HepG2 (cell line): ENCODE measurements at regions not wholly inside any gene's neighbourhood (a gene's known extent, or its start where the extent isn't known, plus 50 kb on each side); places are given as distances from the start of the nearest gene placed in this dataset.

Experiments
- ATAC-seq: fragments of 200-7000 bp; cut with Tn5 transposase; 3 replicates; pipeline ENCODE4 v1.9.1; 2020; ENCODE audit warnings: mild to moderate bottlenecking, moderate library complexity
- BruUV-seq: library from RNA; stranded (reverse); fragments of 400-500 nt; replicated peaks from 2 replicates; lab custom pipeline; 2021; lab: Mats Ljungman, UMichigan
- CTCF ChIA-PET: fragments of 300-600 bp; formaldehyde crosslinking; extraction: SDS; loops from one replicate; lab custom pipeline; 2021; ENCODE audit warnings: low total read pairs, inconsistent platforms, low intra/inter-chr PET ratio; lab: Yijun Ruan, JAX
- POLR2A ChIA-PET: fragments of 350-600 bp; sonication (Branson Sonifier 250); formaldehyde crosslinking; loops from one replicate; lab custom pipeline; 2020; ENCODE audit warnings: antibody characterized with exemption, inconsistent platforms; lab: Yijun Ruan, JAX
- DNase-seq: peaks from one replicate; pipeline ENCODE4 v3.0.0-alpha.2; 2015; ENCODE audit warnings: low spot score
- FAIRE-seq: peaks from 3 replicates; lab custom pipeline; 2011; peaks lifted over from hg19 to GRCh38; lab: Jason Lieb, UNC
- H2AFZ ChIP-seq: one replicate; pipeline ENCODE4 v1.6.1; 2011; ENCODE audit warnings: low read length, inconsistent platforms
- H3K27ac ChIP-seq: fragments of 300-600 bp; 3 replicates; pipeline ENCODE4 v1.8.0; 2011; ENCODE audit warnings: mixed run types, mild to moderate bottlenecking, mixed read lengths, low read length, inconsistent platforms; ENCODE audit not compliant: insufficient read depth; ENCODE audit errors: extremely low read length
- H3K27me3 ChIP-seq, 2 experiments: fragments of 200-600 bp in 1 of 2; 2 replicates in 1 of 2; 3 replicates in 1 of 2; pipeline versions ENCODE4 v1.6.0 to v1.8.0; 2011; ENCODE audit warnings: low read length in 2 of 2, mild to moderate bottlenecking in 2 of 2, moderate library complexity in 2 of 2, inconsistent platforms in 1 of 2; ENCODE audit not compliant: insufficient read depth in 2 of 2, control insufficient read depth in 1 of 2
- H3K36me3 ChIP-seq, 2 experiments: fragments of 200-600 bp in 1 of 2; replicated peaks in 1 of 2; 2 replicates in 1 of 2; 3 replicates in 1 of 2; pipeline versions ENCODE4 v1.5.1 to v1.8.0; 2011; ENCODE audit warnings: low read length in 2 of 2, inconsistent platforms in 1 of 2; ENCODE audit not compliant: insufficient read depth in 2 of 2, control insufficient read depth in 1 of 2
- H3K4me1 ChIP-seq: 2 replicates; pipeline ENCODE4 v1.5.1; 2012; ENCODE audit warnings: low read length, inconsistent platforms; ENCODE audit not compliant: insufficient read depth
- H3K4me2 ChIP-seq: 2 replicates; pipeline ENCODE4 v1.6.0; 2011; ENCODE audit warnings: low read depth, low read length, inconsistent platforms
- H3K4me3 ChIP-seq, 3 experiments: fragments of 200-600 bp in 1 of 3; sonication (generic), shearing (Covaris generic) in 1 of 3; replicated peaks in 1 of 3; 2 replicates each; pipeline ENCODE4 v1.5.1; 2011 to 2016; ENCODE audit warnings: low read length in 3 of 3, inconsistent platforms in 2 of 3, low read depth in 2 of 3, mild to moderate bottlenecking in 2 of 3, control low read depth in 1 of 3, mixed read lengths in 1 of 3; ENCODE audit not compliant: insufficient read depth in 1 of 3
- H3K79me2 ChIP-seq: one replicate; pipeline ENCODE4 v1.6.1; 2011; ENCODE audit warnings: low read length, inconsistent platforms; ENCODE audit not compliant: insufficient read depth
- H3K9ac ChIP-seq: 2 replicates; pipeline ENCODE4 v1.6.0; 2011; ENCODE audit warnings: mild to moderate bottlenecking, low read depth, low read length, inconsistent platforms; ENCODE audit not compliant: insufficient read depth
- H3K9me3 ChIP-seq: 2 replicates; pipeline ENCODE4 v1.5.1; 2012; ENCODE audit warnings: mild to moderate bottlenecking, low read length
- H4K20me1 ChIP-seq: 2 replicates; pipeline ENCODE4 v1.6.0; 2011; ENCODE audit warnings: inconsistent platforms, mild to moderate bottlenecking, low read length, moderate library complexity; ENCODE audit not compliant: insufficient read depth
- FOXP1 ChIP-seq, 2 experiments: fragments of 450-650 bp in 1 of 2; IDR thresholded peaks; 2 replicates each; pipeline ENCODE4 v1.6.1; 2017 to 2018; ENCODE audit warnings: antibody characterized with exemption in 1 of 2
- USF2 ChIP-seq, 2 experiments: sonication (generic) in 1 of 2; formaldehyde crosslinking in 1 of 2; IDR thresholded peaks; 2 replicates each; pipeline versions ENCODE4 v1.5.1 to v1.6.1; 2011 to 2020; ENCODE audit warnings: borderline replicate concordance in 1 of 2, low read depth in 1 of 2, low read length in 1 of 2, mild to moderate bottlenecking in 1 of 2, missing genetic modification reagents in 1 of 2, moderate library complexity in 1 of 2
- ZBTB20 ChIP-seq: sonication (generic); formaldehyde crosslinking; IDR thresholded peaks from 2 replicates; pipeline ENCODE4 v1.8.1; 2023; ENCODE audit warnings: missing genetic modification reagents, low read depth, mild to moderate bottlenecking, borderline replicate concordance
- ZNF547 ChIP-seq: sonication (generic); formaldehyde crosslinking; IDR thresholded peaks from 2 replicates; pipeline ENCODE4 v1.5.1; 2020; ENCODE audit warnings: mild to moderate bottlenecking, missing genetic modification reagents
- ZNF616 ChIP-seq: sonication (generic); formaldehyde crosslinking; IDR thresholded peaks from 2 replicates; pipeline ENCODE4 v1.5.0; 2020; ENCODE audit warnings: low read depth, mild to moderate bottlenecking, missing genetic modification reagents
- ZNF768 ChIP-seq: sonication (generic); formaldehyde crosslinking; IDR thresholded peaks from 2 replicates; pipeline ENCODE4 v1.4.0; 2020; ENCODE audit warnings: missing genetic modification reagents
- WGBS: methylation state at CpG from one replicate; pipeline ENCODE4 v1.1.6; 2017; ENCODE audit warnings: low lambda C conversion rate; 5-methylcytosine and 5-hydroxymethylcytosine counted together
- in situ Hi-C: cut with HindIII; loops from 2 replicates; pipeline ENCODE4 v1.10.0; 2017; ENCODE audit warnings: low pct_unique_long_range_greater_than_20kb; ENCODE audit not compliant: extremely low pct_ligation_motif_present
- intact Hi-C: fragments of 100-400 bp; cut with micrococcal nuclease; formaldehyde crosslinking; loops from one replicate; pipeline ENCODE4 v1.10.0; 2022; ENCODE audit not compliant: unreplicated experiment

- no peaks in the 10 kb centered on the region for H3K36me3 ChIP-seq
- H3K27ac ChIP-seq = no peak overlapping the region
- no peak for FAIRE-seq
- TF ChIP-seq ZBTB20 (CRISPR knock-in tag) (no peak), ZNF768 (CRISPR knock-in tag) (0 out of 2 replicates have a peak, but pooled peaks have one; percentile 33)
- peaks cover 2 to 51% of the 10 kb centered on the region in 2 experiments; a peak in 3 of 5 replicates for H3K27me3 ChIP-seq
- 42% methylated on average over 2 of the region's 2 CpGs for WGBS
- peaks cover 6% of the 10 kb centered on the region for H4K20me1 ChIP-seq
- H3K4me1 ChIP-seq = peaks cover 13% of the 10 kb centered on the region
- H3K4me2 ChIP-seq = no peak overlapping the region
- no peak overlapping the region for H3K9ac ChIP-seq
- no peak for DNase-seq
- BruUV-seq = no TSS peak
- intact Hi-C loops = no loop called here
- POLR2A ChIA-PET = no interaction called here
- in situ Hi-C loops = no loop called here
- no peak overlapping the region for H2AFZ ChIP-seq
- no peak for ATAC-seq
- H3K9me3 ChIP-seq = no peaks in the 10 kb centered on the region
- no peak overlapping the region for H3K4me3 ChIP-seq
- CTCF ChIA-PET = no interaction called here
- H3K79me2 ChIP-seq = no peaks in the 10 kb centered on the region
Observed at GRCh38 chr2:15786901-15787300, 153.4 kb upstream of the MYCN start.

- no peak for FAIRE-seq
Observed at GRCh38 chr2:15787535-15788454, 152.6 kb upstream of the MYCN start.

More at GRCh38 chr2:15787535-15788454, 152.6 kb upstream of the MYCN start:
- WGBS = 40% methylated on average over 3 of the region's 3 CpGs
- no peak for TF ChIP-seq ZNF616 (CRISPR knock-in tag)
- 0 out of 2 replicates have a peak, but pooled peaks have one; percentile 14 for TF ChIP-seq FOXP1 (IDR thresholded peaks at IDR 0.05)
- no peak for TF ChIP-seq FOXP1 (CRISPR knock-in tag; IDR thresholded peaks at IDR 0.05)
- TF ChIP-seq ZNF547 = no peak
- no peak for TF ChIP-seq USF2 (IDR thresholded peaks at IDR 0.05; ENCODE audit: low read depth, low read length)
- TF ChIP-seq USF2 (CRISPR knock-in tag; IDR thresholded peaks at IDR 0.05; ENCODE audit: borderline replicate concordance) = no peak
- H3K9me3 ChIP-seq = no peaks in the 10 kb centered on the region
- intact Hi-C loops (no loop called here), in situ Hi-C loops (no loop called here)
- H3K27me3 ChIP-seq = peaks cover 2 to 42% of the 10 kb centered on the region in 2 experiments; a peak in 3 of 5 replicates
- no peak overlapping the region for H3K4me2 ChIP-seq
- no peak overlapping the region for H2AFZ ChIP-seq
- BruUV-seq = no TSS peak
- no peak overlapping the region for H3K9ac ChIP-seq
- no peaks in the 10 kb centered on the region; the same call in none of the 2 replicates for H4K20me1 ChIP-seq
- H3K79me2 ChIP-seq = no peaks in the 10 kb centered on the region
- peaks cover 4% of the 10 kb centered on the region for H3K4me1 ChIP-seq
- no peak for DNase-seq
- H3K36me3 ChIP-seq = no peaks in the 10 kb centered on the region
- ATAC-seq = no peak
- H3K27ac ChIP-seq = no peak overlapping the region
- no peak overlapping the region for H3K4me3 ChIP-seq
- ChIA-PET POLR2A (no interaction called here), CTCF (no interaction called here)
